Kidney (tissue), 13 donors: ENCODE measurements at regions not wholly inside any gene's neighbourhood (a gene's known extent, or its start where the extent isn't known, plus 50 kb on each side); places are given as distances from the start of the nearest gene placed in this dataset.
A peak's percentile ranks its signal among the peaks of the same experiment; 100 is the strongest.

Experiments
- DNase-seq, 5 donors: peaks; one replicate each; pipeline ENCODE4 v3.0.0-alpha.2; 2013 to 2020
- FAIRE-seq: peaks from 2 replicates; lab custom pipeline; 2012; peaks lifted over from hg19 to GRCh38; lab: Jason Lieb, UNC
- H3K27ac ChIP-seq, 2 donors: one replicate each; pipeline ENCODE4 v1.7.0; 2013; ENCODE audit warnings: low read depth in 2 of 2, low read length in 2 of 2, inconsistent platforms in 1 of 2
- H3K27me3 ChIP-seq: one replicate; pipeline ENCODE4 v1.7.1; 2013; ENCODE audit warnings: low read length, inconsistent platforms; ENCODE audit not compliant: control insufficient read depth, insufficient read depth
- H3K36me3 ChIP-seq, 3 donors: one replicate each; pipeline versions ENCODE4 v1.7.0 to v1.7.1; 2013; ENCODE audit warnings: low read length in 3 of 3, control low read depth in 1 of 3, inconsistent platforms in 1 of 3; ENCODE audit not compliant: insufficient read depth in 3 of 3, control insufficient read depth in 2 of 3
- H3K4me1 ChIP-seq, 3 donors: one replicate each; pipeline versions ENCODE4 v1.7.0 to v1.7.1; 2013; ENCODE audit warnings: low read length in 3 of 3, inconsistent platforms in 1 of 3, low read depth in 1 of 3; ENCODE audit not compliant: control insufficient read depth in 2 of 3, insufficient read depth in 2 of 3
- H3K4me3 ChIP-seq, 3 donors: one replicate each; pipeline versions ENCODE4 v1.7.0 to v1.8.1; 2013; ENCODE audit warnings: low read length in 3 of 3, control low read depth in 1 of 3, inconsistent platforms in 1 of 3
- H3K9ac ChIP-seq, 3 donors: one replicate each; pipeline versions ENCODE4 v1.7.0 to v1.7.1; 2013; ENCODE audit warnings: low read length in 3 of 3, control low read depth in 1 of 3, inconsistent platforms in 1 of 3
- H3K9me3 ChIP-seq, 3 donors: one replicate each; pipeline versions ENCODE4 v1.7.0 to v1.7.1; 2013; ENCODE audit warnings: low read length in 3 of 3, control low read depth in 1 of 3, inconsistent platforms in 1 of 3; ENCODE audit not compliant: control insufficient read depth in 2 of 3, insufficient read depth in 1 of 3
- intact Hi-C: fragments of 100-400 bp; cut with DNase I; formaldehyde crosslinking; loops from one replicate; pipeline ENCODE4 v1.11.1; 2022
- TF ChIP-seq, protein P1 (sequence below): IDR thresholded peaks from 3 replicates; pipeline ENCODE4 v1.5.1; 2012; ENCODE audit warnings: mild to moderate bottlenecking, moderate library complexity, borderline replicate concordance; ENCODE audit not compliant: insufficient read depth; ENCODE audit errors: extremely low read depth
- donor health status: control.
- donor health status: control.
- donor health status: control.
- donor health status: control.
- donor health status: control.
- donor health status: DM: yes; HTN: yes; CAD: no.
- donor health status: Normal renal cell carcinoma (clear cell type).

DNA sequence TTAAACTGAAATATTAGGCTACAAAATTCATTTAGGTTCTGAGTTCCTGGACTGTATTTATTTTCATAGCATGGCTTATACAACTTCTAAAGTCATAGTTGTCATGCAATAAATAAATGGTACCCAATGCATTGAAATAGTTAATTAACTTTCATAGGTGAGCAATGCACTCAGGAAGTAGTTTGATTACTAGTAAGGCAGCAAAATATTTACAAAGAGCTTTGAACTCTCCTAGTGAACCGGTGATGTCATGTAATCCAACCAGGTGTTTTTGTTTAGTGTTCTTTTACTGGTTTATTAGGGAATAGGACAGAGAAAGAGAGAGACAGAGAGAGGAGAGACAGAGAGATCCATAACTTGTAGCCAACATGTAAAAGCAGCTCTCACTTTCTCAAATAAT is 228.6 kb upstream of the CTSO start:
- FAIRE-seq = no peak
- DNase-seq = peak in 1 of 5 donors; percentile 33
- Histone ChIP-seq H3K4me1 (no peaks in the 10 kb centered on the region), H3K4me3 (no peak overlapping the region), H3K27me3 (no peaks in the 10 kb centered on the region), H3K9me3 (no peaks in the 10 kb centered on the region), H3K9ac (no peak overlapping the region), H3K36me3 (no peaks in the 10 kb centered on the region), H3K27ac (no peak overlapping the region)
- intact Hi-C loops = no loop called here
- TF ChIP-seq, protein P1, sequence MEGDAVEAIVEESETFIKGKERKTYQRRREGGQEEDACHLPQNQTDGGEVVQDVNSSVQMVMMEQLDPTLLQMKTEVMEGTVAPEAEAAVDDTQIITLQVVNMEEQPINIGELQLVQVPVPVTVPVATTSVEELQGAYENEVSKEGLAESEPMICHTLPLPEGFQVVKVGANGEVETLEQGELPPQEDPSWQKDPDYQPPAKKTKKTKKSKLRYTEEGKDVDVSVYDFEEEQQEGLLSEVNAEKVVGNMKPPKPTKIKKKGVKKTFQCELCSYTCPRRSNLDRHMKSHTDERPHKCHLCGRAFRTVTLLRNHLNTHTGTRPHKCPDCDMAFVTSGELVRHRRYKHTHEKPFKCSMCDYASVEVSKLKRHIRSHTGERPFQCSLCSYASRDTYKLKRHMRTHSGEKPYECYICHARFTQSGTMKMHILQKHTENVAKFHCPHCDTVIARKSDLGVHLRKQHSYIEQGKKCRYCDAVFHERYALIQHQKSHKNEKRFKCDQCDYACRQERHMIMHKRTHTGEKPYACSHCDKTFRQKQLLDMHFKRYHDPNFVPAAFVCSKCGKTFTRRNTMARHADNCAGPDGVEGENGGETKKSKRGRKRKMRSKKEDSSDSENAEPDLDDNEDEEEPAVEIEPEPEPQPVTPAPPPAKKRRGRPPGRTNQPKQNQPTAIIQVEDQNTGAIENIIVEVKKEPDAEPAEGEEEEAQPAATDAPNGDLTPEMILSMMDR = no peak

DNA sequence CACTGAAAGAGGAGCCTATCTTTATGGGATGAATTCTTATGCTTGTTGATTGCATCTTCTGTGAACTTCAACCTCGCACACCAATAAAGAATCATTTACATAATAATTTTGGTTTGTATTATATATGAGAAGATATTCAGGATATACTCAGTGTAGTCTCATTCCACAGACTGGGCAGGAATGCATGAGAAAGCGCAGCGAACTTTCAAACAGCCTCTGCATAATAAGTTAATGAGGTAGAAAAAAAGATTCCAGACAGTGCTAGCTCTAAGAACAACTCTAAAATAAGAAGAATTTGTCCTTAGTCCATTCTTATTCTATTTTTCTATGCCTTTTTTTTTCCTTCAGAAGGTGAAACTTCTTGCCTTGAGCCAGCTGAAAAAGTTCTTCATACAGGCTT is 224.3 kb upstream of the CTSO start:
- H3K27me3 ChIP-seq = no peaks in the 10 kb centered on the region
- H3K4me1 ChIP-seq = no peaks in the 10 kb centered on the region
- H3K36me3 ChIP-seq = no peaks in the 10 kb centered on the region
- no peak overlapping the region for H3K4me3 ChIP-seq
- TF ChIP-seq, protein P1 = no peak
- intact Hi-C loops = no loop called here
- no peak overlapping the region for H3K9ac ChIP-seq
- no peaks in the 10 kb centered on the region for H3K9me3 ChIP-seq
- FAIRE-seq = no peak
- peak in 1 of 5 donors; percentile 31 for DNase-seq
- no peak overlapping the region for H3K27ac ChIP-seq

DNA sequence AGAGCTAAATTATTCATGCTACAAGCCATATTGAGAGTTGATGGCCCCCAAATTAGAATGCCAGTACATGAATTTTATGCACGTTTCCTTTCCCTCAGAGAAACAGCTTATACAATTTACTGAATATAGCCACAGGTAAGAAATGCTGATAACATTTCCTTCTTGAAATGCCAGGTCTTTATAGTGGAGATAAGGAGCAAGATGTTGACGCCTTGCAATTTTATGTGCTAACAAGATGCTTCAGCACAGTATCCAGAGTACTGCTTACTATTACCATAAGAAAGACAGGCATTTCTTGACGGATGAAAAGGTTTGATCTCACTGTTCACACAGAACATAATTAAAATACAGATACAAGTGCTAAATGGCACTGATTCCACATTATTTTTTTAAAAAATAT is 223.2 kb upstream of the CTSO start:
- TF ChIP-seq, protein P1 = no peak
- Histone ChIP-seq H3K27ac (no peak overlapping the region), H3K4me3 (no peak overlapping the region), H3K4me1 (no peaks in the 10 kb centered on the region), H3K36me3 (no peaks in the 10 kb centered on the region), H3K9me3 (no peaks in the 10 kb centered on the region), H3K9ac (no peak overlapping the region), H3K27me3 (no peaks in the 10 kb centered on the region)
- DNase-seq = no peak
- no peak for FAIRE-seq
- intact Hi-C loops = no loop called here

DNA sequence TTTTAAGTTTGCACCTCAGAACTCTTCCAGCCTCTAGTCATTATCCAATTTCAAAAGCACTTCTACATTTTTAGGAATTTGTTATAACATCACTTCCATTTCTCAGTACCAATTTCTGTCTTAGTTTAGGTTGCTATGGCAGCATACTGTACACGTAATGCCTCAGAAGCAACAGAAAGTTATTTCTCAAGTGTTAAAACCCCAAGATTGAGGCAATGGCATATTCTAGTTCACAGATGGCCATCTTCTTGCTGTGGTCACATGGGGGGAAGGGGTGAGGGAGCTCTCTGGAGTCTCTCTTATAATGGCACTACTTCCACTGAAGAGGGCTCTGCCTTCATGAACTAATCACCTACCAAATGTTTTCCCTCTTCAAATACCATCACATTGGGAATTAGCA is 220.3 kb upstream of the CTSO start:
- no peak for DNase-seq
- H3K9me3 ChIP-seq = no peaks in the 10 kb centered on the region
- H3K9ac ChIP-seq = no peak overlapping the region
- H3K4me3 ChIP-seq = no peak overlapping the region
- H3K27ac ChIP-seq = no peak overlapping the region
- TF ChIP-seq, protein P1 = no peak
- no peak for FAIRE-seq
- no peaks in the 10 kb centered on the region for H3K4me1 ChIP-seq
- H3K36me3 ChIP-seq = no peaks in the 10 kb centered on the region
- intact Hi-C loops = no loop called here
- H3K27me3 ChIP-seq = no peaks in the 10 kb centered on the region
